ENCODE measurements at regions not wholly inside any gene's neighbourhood (a gene's known extent, or its start where the extent isn't known, plus 50 kb on each side); places are given as distances from the start of the nearest gene placed in this dataset.

DNA sequence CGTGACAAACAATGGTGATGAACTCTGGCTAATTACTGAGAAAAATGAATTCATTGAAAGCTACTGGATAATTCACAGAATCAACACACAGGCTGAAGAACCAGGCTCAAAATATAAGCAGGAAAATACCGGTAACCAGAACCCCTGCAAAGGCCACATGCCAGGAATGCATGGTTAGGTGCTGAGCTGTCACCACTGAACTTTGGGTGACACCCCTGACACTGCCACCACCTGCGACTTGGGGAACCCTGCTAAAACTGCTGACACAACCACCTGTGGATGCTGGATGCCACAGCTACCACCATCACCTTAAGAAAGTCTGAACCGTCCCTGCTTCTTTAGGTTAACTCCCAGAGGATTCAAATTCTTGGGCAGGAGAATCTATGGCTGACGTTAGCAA, 72.0 kb upstream of the NR4A3 start:
- no peak for TF ChIP-seq CTCF (IDR thresholded peaks at IDR 0.05; ENCODE audit: low read depth, low read length)
- no peak for DNase-seq (ENCODE audit: low read depth in 2 of 2)

GRCh38 chr9:99750526-99750925, 71.2 kb upstream of the NR4A3 start:
- no peak for DNase-seq (ENCODE audit: low read depth in 2 of 2)
- H3K4me3 ChIP-seq (replicated peaks in 1 of 2; ENCODE audit: low read depth in 2 of 2, low read length in 2 of 2) = no peak overlapping the region
- TF ChIP-seq CTCF (IDR thresholded peaks at IDR 0.05; ENCODE audit: low read depth, low read length) = no peak

More for the DNA sequence above, 72.0 kb upstream of the NR4A3 start:
- H3K4me3 ChIP-seq (replicated peaks in 1 of 2; ENCODE audit: low read depth in 2 of 2, low read length in 2 of 2) = no peak overlapping the region

DNA sequence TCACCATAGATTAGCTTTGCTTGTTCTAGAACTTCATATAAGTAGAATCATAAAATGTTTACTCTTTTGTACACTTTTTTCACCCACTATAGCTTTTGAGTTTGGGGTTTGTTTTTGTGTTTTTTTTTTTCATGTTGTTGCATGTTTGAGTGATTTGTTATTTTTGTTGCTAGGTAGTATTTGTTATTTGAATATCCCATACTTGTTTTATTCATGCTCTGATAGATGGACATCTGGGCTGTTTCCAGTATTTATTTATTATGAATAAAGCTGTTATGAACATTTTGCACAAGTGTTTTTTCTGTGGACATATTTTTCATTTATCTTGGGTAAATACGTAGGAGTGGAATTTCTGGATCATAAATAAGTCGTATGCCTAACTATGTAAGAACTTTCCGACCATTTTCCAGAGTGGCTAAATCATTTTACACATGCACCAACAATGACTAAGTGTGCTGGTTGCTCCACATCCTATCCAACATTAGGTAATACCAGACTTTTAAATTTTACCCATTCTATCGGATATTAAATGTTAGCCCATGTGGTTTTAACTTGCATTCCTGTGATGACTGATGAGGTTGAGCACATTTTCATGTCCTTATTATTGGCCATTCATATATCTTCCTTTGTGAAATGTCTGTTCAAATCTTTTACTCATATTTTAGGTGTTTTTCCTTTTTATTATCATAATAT, 69.1 kb upstream of the NR4A3 start:
- no peak for TF ChIP-seq CTCF (IDR thresholded peaks at IDR 0.05; ENCODE audit: low read depth, low read length)
- DNase-seq (ENCODE audit: low read depth in 2 of 2) = peak; percentile 9 to 85
- no peak overlapping the region for H3K4me3 ChIP-seq (replicated peaks in 1 of 2; ENCODE audit: low read depth in 2 of 2, low read length in 2 of 2)

DNA sequence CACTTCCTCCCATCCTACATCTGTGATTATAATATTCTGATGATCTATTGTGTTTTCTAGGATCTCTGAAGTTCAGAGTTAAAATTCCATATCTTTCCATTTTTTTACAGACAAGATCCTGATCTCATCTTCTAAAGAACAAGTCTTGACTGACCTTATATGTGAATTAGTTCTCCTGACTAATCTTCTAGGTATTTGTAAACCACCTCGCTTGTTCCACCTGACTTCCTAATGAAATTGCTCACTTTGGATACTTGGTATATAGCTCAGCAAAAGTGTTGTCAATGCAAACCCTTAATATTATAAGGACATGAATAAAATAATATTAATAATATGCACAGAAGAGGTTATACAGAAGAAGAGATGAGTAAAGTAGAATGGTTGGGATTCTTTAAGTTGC, 68.2 kb upstream of the NR4A3 start:
- no peak for TF ChIP-seq CTCF (IDR thresholded peaks at IDR 0.05; ENCODE audit: low read depth, low read length)
- DNase-seq (ENCODE audit: low read depth in 2 of 2) = no peak
- H3K4me3 ChIP-seq (replicated peaks in 1 of 2; ENCODE audit: low read depth in 2 of 2, low read length in 2 of 2) = no peak overlapping the region

DNA sequence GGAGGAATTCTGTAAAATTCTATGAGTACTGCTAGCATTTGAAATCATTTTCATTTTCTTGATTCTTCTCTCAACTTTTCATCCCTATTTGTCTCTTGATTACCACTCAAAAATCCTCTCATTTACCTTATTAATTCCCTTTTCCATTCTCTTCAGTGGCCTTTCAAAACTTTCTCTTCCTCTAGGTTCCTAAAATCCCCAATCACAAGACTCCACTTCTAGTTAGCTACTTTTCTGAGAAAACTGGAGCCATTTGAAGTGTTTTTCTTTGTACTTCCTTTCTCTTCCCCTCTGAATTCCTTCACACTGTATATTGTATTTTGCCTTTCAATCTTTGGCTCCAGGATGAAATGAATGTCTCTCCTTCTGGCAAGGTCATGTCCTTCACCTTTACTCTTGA, 61.3 kb upstream of the NR4A3 start:
- DNase-seq (ENCODE audit: low read depth in 2 of 2) = no peak
- H3K4me3 ChIP-seq (replicated peaks in 1 of 2; ENCODE audit: low read depth in 2 of 2, low read length in 2 of 2) = no peak overlapping the region
- TF ChIP-seq CTCF (IDR thresholded peaks at IDR 0.05; ENCODE audit: low read depth, low read length) = no peak

DNA sequence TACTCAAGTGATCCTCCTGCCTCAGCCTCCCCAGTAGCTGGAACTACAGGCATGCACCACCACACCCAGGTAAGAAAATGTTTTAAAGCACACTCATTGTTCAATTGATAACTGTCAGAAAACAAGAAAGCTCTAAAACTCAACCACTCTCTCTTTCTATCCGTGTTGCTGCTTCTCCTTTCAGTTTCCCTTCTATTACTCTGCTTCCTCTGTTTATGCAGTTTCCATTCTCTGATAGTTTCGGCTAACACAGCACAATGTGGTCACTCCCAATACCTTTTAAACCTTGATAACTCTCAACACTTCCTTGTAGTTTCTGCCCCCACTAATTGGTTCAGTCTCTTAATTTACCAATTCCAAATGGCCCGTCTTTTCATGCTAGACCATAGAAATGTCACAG, 59.2 kb upstream of the NR4A3 start:
- H3K4me3 ChIP-seq (replicated peaks in 1 of 2; ENCODE audit: low read depth in 2 of 2, low read length in 2 of 2) = no peak overlapping the region
- DNase-seq (ENCODE audit: low read depth in 2 of 2) = no peak
- no peak for TF ChIP-seq CTCF (IDR thresholded peaks at IDR 0.05; ENCODE audit: low read depth, low read length)
